H1 (cell line): ENCODE measurements at regions not wholly inside any gene's neighbourhood (a gene's known extent, or its start where the extent isn't known, plus 50 kb on each side); places are given as distances from the start of the nearest gene placed in this dataset.

Source experiments
- CTCF ChIA-PET: fragments of 300-600 bp; sonication (Branson Sonifier 250); formaldehyde crosslinking; loops from one replicate; lab custom pipeline; 2021; ENCODE audit not compliant: partially characterized antibody; lab: Charles Lee
- POLR2A ChIA-PET: fragments of 300-600 bp; sonication (Branson Sonifier 250); formaldehyde crosslinking; loops from one replicate; lab custom pipeline; 2021; ENCODE audit warnings: inconsistent platforms; ENCODE audit not compliant: partially characterized antibody; lab: Charles Lee
- DNase-seq, 2 experiments: peaks; one replicate each; pipeline versions ENCODE4 v3.0.0 to v3.0.0-alpha.2; 2010 to 2022; ENCODE audit warnings: low spot score in 2 of 2, low read depth in 1 of 2, mixed read lengths in 1 of 2
- FAIRE-seq: peaks from 2 replicates; lab custom pipeline; 2011; peaks lifted over from hg19 to GRCh38; lab: Jason Lieb, UNC
- H2AFZ ChIP-seq: 2 replicates; pipeline ENCODE4 v1.8.1; 2012; ENCODE audit warnings: low read length, inconsistent platforms
- H2AK5ac ChIP-seq: 2 replicates; pipeline ENCODE4 v1.6.1; 2013; ENCODE audit warnings: low read depth, low read length
- H2BK120ac ChIP-seq: replicated peaks from 2 replicates; pipeline ENCODE3; 2013; ENCODE audit warnings: low read depth, low read length, inconsistent platforms
- H2BK12ac ChIP-seq: 2 replicates; pipeline ENCODE4 v1.6.1; 2013; ENCODE audit warnings: low read depth, low read length
- H2BK15ac ChIP-seq: 2 replicates; pipeline ENCODE4 v1.6.1; 2013; ENCODE audit warnings: low read length
- H2BK20ac ChIP-seq: 2 replicates; pipeline ENCODE4 v1.6.1; 2013; ENCODE audit warnings: low read length
- H2BK5ac ChIP-seq: 2 replicates; pipeline ENCODE4 v1.6.1; 2013; ENCODE audit warnings: low read depth, low read length
- H3K14ac ChIP-seq: 2 replicates; pipeline ENCODE4 v1.6.1; 2013; ENCODE audit warnings: inconsistent platforms; ENCODE audit not compliant: insufficient read length
- H3K18ac ChIP-seq: 2 replicates; pipeline ENCODE4 v1.6.1; 2013; ENCODE audit warnings: low read length; ENCODE audit errors: extremely low read depth
- H3K23ac ChIP-seq: 2 replicates; pipeline ENCODE4 v1.6.1; 2013; ENCODE audit warnings: inconsistent platforms; ENCODE audit not compliant: insufficient read length
- H3K23me2 ChIP-seq: 2 replicates; pipeline ENCODE4 v1.6.1; 2013; ENCODE audit warnings: low read depth, low read length
- H3K27ac ChIP-seq: 2 replicates; pipeline ENCODE4 v1.6.1; 2011; ENCODE audit warnings: low read depth, low read length, inconsistent platforms
- H3K27me3 ChIP-seq, 4 experiments: replicated peaks in 1 of 4; 1 replicate in 1 of 4; 2 replicates in 3 of 4; pipeline versions ENCODE4 v1.6.1 to v1.8.1; 2011 to 2013; ENCODE audit warnings: low read length in 3 of 4, mild to moderate bottlenecking in 3 of 4, inconsistent platforms in 2 of 4, mixed read lengths in 2 of 4, moderate library complexity in 1 of 4; ENCODE audit not compliant: control insufficient read depth in 3 of 4, insufficient read depth in 3 of 4; ENCODE audit errors: extremely low read depth in 1 of 4
- H3K36me3 ChIP-seq, 4 experiments: 2 replicates each; pipeline versions ENCODE4 v1.6.1 to v1.8.1; 2011 to 2013; ENCODE audit warnings: mild to moderate bottlenecking in 4 of 4, low read length in 3 of 4, moderate library complexity in 2 of 4, control low read depth in 1 of 4, inconsistent platforms in 1 of 4; ENCODE audit not compliant: insufficient read depth in 4 of 4, control insufficient read depth in 2 of 4
- H3K4ac ChIP-seq: replicated peaks from 2 replicates; pipeline ENCODE3; 2013; ENCODE audit warnings: low read length, low read depth, mixed read lengths, inconsistent platforms; ENCODE audit not compliant: insufficient read length
- H3K4me1 ChIP-seq, 4 experiments: replicated peaks in 1 of 4; 1 replicate in 1 of 4; 2 replicates in 3 of 4; pipeline versions ENCODE4 v1.6.1 to v1.8.1; 2011 to 2013; ENCODE audit warnings: low read length in 3 of 4, inconsistent platforms in 2 of 4, mixed read lengths in 1 of 4; ENCODE audit not compliant: insufficient read depth in 4 of 4, control insufficient read depth in 3 of 4
- H3K4me2 ChIP-seq, 2 experiments: 2 replicates each; pipeline versions ENCODE4 v1.6.1 to v1.8.1; 2011 to 2013; ENCODE audit warnings: low read depth in 2 of 2, low read length in 2 of 2, control low read depth in 1 of 2, inconsistent platforms in 1 of 2, mild to moderate bottlenecking in 1 of 2; ENCODE audit not compliant: insufficient read depth in 1 of 2
- H3K4me3 ChIP-seq, 4 experiments: fragments of 200-600, 300-600 bp in 1 of 4; sonication (generic), shearing (Covaris generic), sonication (Bioruptor Twin) in 1 of 4; 2 replicates each; pipeline versions ENCODE4 v1.5.1 to v1.8.1; 2011 to 2016; ENCODE audit warnings: low read length in 4 of 4, low read depth in 3 of 4, control low read depth in 2 of 4, inconsistent platforms in 2 of 4, mild to moderate bottlenecking in 2 of 4, mixed read lengths in 1 of 4, moderate library complexity in 1 of 4; ENCODE audit not compliant: insufficient read depth in 2 of 4; ENCODE audit errors: extremely low read depth in 1 of 4
- H3K56ac ChIP-seq: replicated peaks from 2 replicates; pipeline ENCODE3; 2013; ENCODE audit warnings: low read depth, mild to moderate bottlenecking, mixed read lengths, low read length, inconsistent platforms; ENCODE audit not compliant: insufficient read length
- H3K79me1 ChIP-seq: 2 replicates; pipeline ENCODE4 v1.6.1; 2013; ENCODE audit warnings: low read depth, low read length, control low read depth
- H3K79me2 ChIP-seq, 2 experiments: 2 replicates each; pipeline versions ENCODE4 v1.6.1 to v1.8.1; 2012 to 2013; ENCODE audit warnings: low read length in 2 of 2, mild to moderate bottlenecking in 2 of 2, inconsistent platforms in 1 of 2; ENCODE audit not compliant: insufficient read depth in 2 of 2, control insufficient read depth in 1 of 2
- H3K9ac ChIP-seq, 4 experiments: replicated peaks in 1 of 4; 1 replicate in 1 of 4; 2 replicates in 3 of 4; pipeline versions ENCODE4 v1.6.1 to v1.8.1; 2011 to 2013; ENCODE audit warnings: low read depth in 3 of 4, low read length in 3 of 4, control low read depth in 2 of 4, mild to moderate bottlenecking in 2 of 4, moderate library complexity in 2 of 4, inconsistent platforms in 1 of 4; ENCODE audit errors: extremely low read depth in 1 of 4
- H3K9me3 ChIP-seq, 2 experiments: 2 replicates each; pipeline versions ENCODE4 v1.6.1 to v1.8.1; 2012 to 2013; ENCODE audit warnings: mild to moderate bottlenecking in 2 of 2, moderate library complexity in 2 of 2, control low read depth in 1 of 2, inconsistent platforms in 1 of 2, low read depth in 1 of 2, low read length in 1 of 2, mixed read lengths in 1 of 2; ENCODE audit not compliant: insufficient read depth in 2 of 2
- H4K20me1 ChIP-seq, 2 experiments: replicated peaks in 1 of 2; 2 replicates each; pipeline versions ENCODE3 to v1.8.1; 2011 to 2013; ENCODE audit warnings: inconsistent platforms in 2 of 2, low read length in 2 of 2, mild to moderate bottlenecking in 1 of 2; ENCODE audit not compliant: insufficient read depth in 2 of 2, control insufficient read depth in 1 of 2
- H4K5ac ChIP-seq: 2 replicates; pipeline ENCODE4 v1.6.1; 2013; ENCODE audit warnings: low read length, low read depth, mixed read lengths, inconsistent platforms; ENCODE audit not compliant: insufficient read length
- H4K8ac ChIP-seq: 2 replicates; pipeline ENCODE4 v1.8.0; 2013; ENCODE audit warnings: mild to moderate bottlenecking, moderate library complexity, low read length, inconsistent platforms; ENCODE audit not compliant: insufficient read depth; ENCODE audit errors: extremely low read depth
- H4K91ac ChIP-seq: replicated peaks from 2 replicates; pipeline ENCODE3; 2013; ENCODE audit warnings: low read length, mixed read lengths, inconsistent platforms; ENCODE audit not compliant: insufficient read length
- BACH1 ChIP-seq: IDR thresholded peaks from 2 replicates; pipeline ENCODE4 v1.6.1; 2012; ENCODE audit warnings: low read length, improper control_type of control experiment
- BCL11A ChIP-seq, 2 experiments: IDR thresholded peaks; one replicate each; pipeline ENCODE4 v1.6.1; 2011; ENCODE audit warnings: low read depth in 2 of 2, low read length in 2 of 2, mild to moderate bottlenecking in 2 of 2
- CHD2 ChIP-seq: IDR thresholded peaks from 2 replicates; pipeline ENCODE4 v1.6.1; 2012; ENCODE audit warnings: low read length, improper control_type of control experiment
- CTBP2 ChIP-seq: IDR thresholded peaks from 2 replicates; pipeline ENCODE4 v1.7.0; 2011; ENCODE audit warnings: borderline replicate concordance, mild to moderate bottlenecking, moderate library complexity, mixed read lengths, low read length; ENCODE audit not compliant: insufficient read depth, insufficient read length
- CTCF ChIP-seq, 3 experiments: IDR thresholded peaks; 1 replicate in 2 of 3; 2 replicates in 1 of 3; pipeline versions ENCODE4 v1.5.1 to v1.6.1; 2011; ENCODE audit warnings: low read length in 3 of 3, mild to moderate bottlenecking in 3 of 3, inconsistent platforms in 2 of 3, low read depth in 1 of 3, moderate library complexity in 1 of 3; ENCODE audit not compliant: insufficient read depth in 1 of 3; ENCODE audit errors: control extremely low read depth in 1 of 3
- GABPA ChIP-seq: IDR thresholded peaks from 2 replicates; pipeline ENCODE4 v1.6.1; 2011; ENCODE audit warnings: mild to moderate bottlenecking, low read length, moderate library complexity, borderline replicate concordance; ENCODE audit not compliant: insufficient read depth
- HDAC6 ChIP-seq: IDR thresholded peaks from one replicate; pipeline ENCODE4 v1.7.1; 2012; ENCODE audit warnings: low read depth, mild to moderate bottlenecking, inconsistent platforms, low read length, moderate library complexity
- POU5F1 ChIP-seq: IDR thresholded peaks from 2 replicates; pipeline ENCODE4 v1.6.1; 2011; ENCODE audit warnings: low read depth, mild to moderate bottlenecking, low read length, moderate library complexity
- SP4 ChIP-seq: IDR thresholded peaks from 2 replicates; pipeline ENCODE4 v1.6.1; 2012; ENCODE audit warnings: low read length, inconsistent platforms
- SRF ChIP-seq: IDR thresholded peaks from 2 replicates; pipeline ENCODE4 v1.6.1; 2011; ENCODE audit warnings: mild to moderate bottlenecking, low read depth, low read length, moderate library complexity
- SUZ12 ChIP-seq: fragments of 200-600 bp; sonication (generic); IDR thresholded peaks from 2 replicates; pipeline ENCODE4 v1.6.1; 2012; ENCODE audit warnings: mild to moderate bottlenecking, inconsistent platforms, low read length, moderate library complexity, mixed read lengths
- TBP ChIP-seq: IDR thresholded peaks from 2 replicates; pipeline ENCODE4 v1.6.1; 2011; ENCODE audit warnings: low read depth, low read length, improper control_type of control experiment
- TCF12 ChIP-seq: IDR thresholded peaks from 2 replicates; pipeline ENCODE4 v1.6.1; 2011; ENCODE audit warnings: low read depth, mild to moderate bottlenecking, low read length
- WGBS, 2 experiments: shearing (Covaris generic) in 1 of 2; methylation state at CpG; one replicate each; pipeline versions ENCODE4 v1.1.6 to v1.1.7; 2013 to 2015; ENCODE audit warnings: low lambda C conversion rate in 2 of 2, mixed read lengths in 2 of 2, inconsistent platforms in 1 of 2, low coverage in 1 of 2, missing lambda C conversion rate in 1 of 2; ENCODE audit not compliant: insufficient replicate concordance in 2 of 2, insufficient coverage in 1 of 2, insufficient read length in 1 of 2; ENCODE audit errors: extremely low coverage in 1 of 2, missing lambda C conversion rate in 1 of 2; 5-methylcytosine and 5-hydroxymethylcytosine counted together

GRCh38 chr17:53093391-53093790 is 729.3 kb upstream of the KIF2B start:
- no peak overlapping the region for H3K14ac ChIP-seq
- TF ChIP-seq SP4 (no peak), CTBP2 (no peak), BACH1 (no peak), BCL11A (IDR thresholded peaks at IDR 0.05; ENCODE audit: low read depth in 2 of 2, low read length in 2 of 2) (no peak), TBP (no peak), CTCF (IDR thresholded peaks at IDR 0.05; ENCODE audit: control extremely low read depth in 1 of 3, insufficient read depth in 1 of 3, low read depth in 1 of 3, low read length in 3 of 3) (no peak), POU5F1 (no peak), GABPA (no peak), HDAC6 (no peak), TCF12 (no peak), SRF (no peak), SUZ12 (no peak), CHD2 (no peak)

More at GRCh38 chr17:53093391-53093790, 729.3 kb upstream of the KIF2B start:
- Histone ChIP-seq H3K27ac (no peak overlapping the region), H3K23me2 (no peaks in the 10 kb centered on the region), H3K23ac (no peak overlapping the region), H2BK5ac (no peak overlapping the region), H4K91ac (no peak overlapping the region), H3K79me1 (no peaks in the 10 kb centered on the region), H2BK15ac (no peak overlapping the region), H2AK5ac (no peak overlapping the region), H4K8ac (no peak overlapping the region), H2AFZ (no peak overlapping the region), H3K56ac (no peak overlapping the region), H4K20me1 (no peaks in the 10 kb centered on the region), H3K36me3 (no peaks in the 10 kb centered on the region), H3K9me3 (no peaks in the 10 kb centered on the region), H3K4me1 (no peaks in the 10 kb centered on the region), H2BK20ac (no peak overlapping the region), H3K79me2 (no peaks in the 10 kb centered on the region), H3K4me3 (no peak overlapping the region), H3K27me3 (no peaks in the 10 kb centered on the region), H3K9ac (no peak overlapping the region), H3K4ac (no peak overlapping the region), H2BK120ac (no peak overlapping the region), H3K18ac (no peak overlapping the region), H3K4me2 (no peak overlapping the region), H4K5ac (no peak overlapping the region), H2BK12ac (no peak overlapping the region)
- 89% methylated on average over 1 of the region's 1 CpG; no CpG with 5 or more reads in 1 of the 2 experiments for WGBS, 2 experiments
- ChIA-PET CTCF (no interaction called here), POLR2A (no interaction called here)
- FAIRE-seq, result no peak
- no peak for DNase-seq
